ENCODE measurements at regions not wholly inside any gene's neighbourhood (a gene's known extent, or its start where the extent isn't known, plus 50 kb on each side); places are given as distances from the start of the nearest gene placed in this dataset.

GRCh38 chr5:121279801-121280200 lies 571.9 kb upstream of the FTMT start:
- no peak for TF ChIP-seq CTCF (IDR thresholded peaks at IDR 0.05)
- TF ChIP-seq POLR2A (IDR thresholded peaks at IDR 0.05) = no peak

All from Peyer's patch (tissue), 4 donors.